Activated CD8-positive, alpha-beta T cell treated with anti-CD3 and anti-CD28 coated beads, Interleukin-2, amount 10 ng/mL, durations not matched to agents 7 days and 5 days (primary cell): ENCODE measurements at regions not wholly inside any gene's neighbourhood (a gene's known extent, or its start where the extent isn't known, plus 50 kb on each side); places are given as distances from the start of the nearest gene placed in this dataset.

Source experiments
- ATAC-seq: fragments of 150-1000 bp; cut with Tn5 transposase; one replicate; pipeline ENCODE4 v1.10.0; 2021; ENCODE audit warnings: moderate library complexity
- CTCF ChIA-PET: fragments of 350-600 bp; sonication (Branson Sonifier 250); formaldehyde crosslinking; loops from one replicate; lab custom pipeline; 2021; ENCODE audit warnings: antibody characterized with exemption; lab: Charles Lee
- POLR2A ChIA-PET: fragments of 350-600 bp; sonication (Branson Sonifier 250); formaldehyde crosslinking; loops from one replicate; lab custom pipeline; 2021; ENCODE audit warnings: antibody characterized with exemption; lab: Charles Lee
- DNase-seq: peaks from one replicate; pipeline ENCODE4 v3.0.0-alpha.2; 2020
- H3K27ac Mint-ChIP-seq: one replicate; pipeline ENCODE4 v1.8.0; 2021; ENCODE audit warnings: mild to moderate bottlenecking, mixed read lengths
- H3K27me3 Mint-ChIP-seq: one replicate; pipeline ENCODE4 v1.8.0; 2021; ENCODE audit warnings: low read depth, mixed read lengths
- H3K36me3 Mint-ChIP-seq: one replicate; pipeline ENCODE4 v1.8.0; 2021; ENCODE audit warnings: low read depth, mixed read lengths
- H3K4me1 Mint-ChIP-seq: one replicate; pipeline ENCODE4 v1.8.0; 2021; ENCODE audit warnings: low read depth, mixed read lengths
- H3K4me3 Mint-ChIP-seq: one replicate; pipeline ENCODE4 v1.8.0; 2021; ENCODE audit warnings: mild to moderate bottlenecking, mixed read lengths
- H3K9me3 Mint-ChIP-seq: one replicate; pipeline ENCODE4 v1.8.0; 2022; ENCODE audit warnings: mixed read lengths; ENCODE audit not compliant: insufficient read depth

DNA sequence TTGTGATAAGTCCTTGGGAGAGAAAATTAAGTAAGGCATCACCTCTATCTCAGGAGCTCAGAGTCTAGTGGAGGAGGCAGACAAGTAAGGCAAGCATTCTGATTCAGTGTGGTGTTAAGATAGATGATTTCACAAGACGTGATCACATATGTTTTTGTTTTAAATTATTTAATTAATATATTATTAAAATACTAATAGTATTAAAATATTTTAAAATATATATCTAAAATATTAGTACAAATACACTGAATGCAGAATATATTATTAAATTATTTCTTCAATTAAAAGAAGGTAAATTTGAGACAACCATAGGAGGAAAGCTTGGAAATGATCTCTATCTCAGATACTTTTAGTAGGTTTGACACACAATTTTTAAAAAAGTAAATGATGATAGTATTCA is 51.5 kb upstream of the ANO4 start:
- POLR2A ChIA-PET = no interaction called here
- no peak for DNase-seq
- H3K4me1 Mint-ChIP-seq = no peaks in the 10 kb centered on the region
- CTCF ChIA-PET = no interaction called here
- ATAC-seq = no peak
- no peak overlapping the region for H3K27ac Mint-ChIP-seq
- H3K4me3 Mint-ChIP-seq = no peak overlapping the region
- H3K9me3 Mint-ChIP-seq = no peaks in the 10 kb centered on the region
- H3K27me3 Mint-ChIP-seq = no peaks in the 10 kb centered on the region
- H3K36me3 Mint-ChIP-seq = no peaks in the 10 kb centered on the region
